Fibroblast of lung (primary cell): ENCODE measurements at regions not wholly inside any gene's neighbourhood (a gene's known extent, or its start where the extent isn't known, plus 50 kb on each side); places are given as distances from the start of the nearest gene placed in this dataset.

Source experiments
- DNase-seq, 2 donors: peaks; one replicate each; pipeline versions ENCODE4 v3.0.0 to v3.0.0-alpha.2; 2010; ENCODE audit warnings: low read depth in 2 of 2
- H2AFZ ChIP-seq: 2 replicates; pipeline ENCODE4 v1.5.1; 2012; ENCODE audit warnings: low read length, control low read depth, inconsistent platforms
- H3K27ac ChIP-seq: 2 replicates; pipeline ENCODE4 v1.5.1; 2011; ENCODE audit warnings: low read length, control low read depth; ENCODE audit not compliant: insufficient read depth
- H3K27me3 ChIP-seq: 2 replicates; pipeline ENCODE4 v1.5.1; 2011; ENCODE audit warnings: mild to moderate bottlenecking, low read length; ENCODE audit not compliant: control insufficient read depth, insufficient read depth
- H3K36me3 ChIP-seq: 2 replicates; pipeline ENCODE4 v1.5.1; 2011; ENCODE audit warnings: low read length; ENCODE audit not compliant: control insufficient read depth, insufficient read depth
- H3K4me1 ChIP-seq: 2 replicates; pipeline ENCODE4 v1.5.1; 2011; ENCODE audit warnings: low read length; ENCODE audit not compliant: control insufficient read depth, insufficient read depth; ENCODE audit errors: extremely low read depth
- H3K4me2 ChIP-seq: 2 replicates; pipeline ENCODE4 v1.5.1; 2011; ENCODE audit warnings: low read length, control low read depth; ENCODE audit not compliant: insufficient read depth; ENCODE audit errors: extremely low read depth
- H3K4me3 ChIP-seq, 4 experiments: fragments of 200-600 bp in 1 of 4; sonication (generic) in 1 of 4; replicated peaks in 1 of 4; 2 replicates each; pipeline ENCODE4 v1.5.1; 2011 to 2016; ENCODE audit warnings: low read length in 4 of 4, low read depth in 3 of 4, mild to moderate bottlenecking in 3 of 4, control low read depth in 2 of 4, inconsistent platforms in 1 of 4, mixed read lengths in 1 of 4; ENCODE audit not compliant: insufficient read depth in 1 of 4; ENCODE audit errors: control extremely low read depth in 1 of 4
- H3K79me2 ChIP-seq: 2 replicates; pipeline ENCODE4 v1.5.1; 2012; ENCODE audit warnings: mild to moderate bottlenecking, low read length, inconsistent platforms; ENCODE audit not compliant: control insufficient read depth, insufficient read depth
- H3K9ac ChIP-seq: 2 replicates; pipeline ENCODE4 v1.5.1; 2011; ENCODE audit warnings: mild to moderate bottlenecking, low read length, control low read depth; ENCODE audit not compliant: insufficient read depth
- H3K9me3 ChIP-seq: 2 replicates; pipeline ENCODE4 v1.5.1; 2012; ENCODE audit warnings: low read depth, low read length; ENCODE audit not compliant: control insufficient read depth, insufficient read depth
- H4K20me1 ChIP-seq: 2 replicates; pipeline ENCODE4 v1.5.1; 2011; ENCODE audit warnings: low read length; ENCODE audit not compliant: control insufficient read depth, insufficient read depth; ENCODE audit errors: extremely low read depth
- CTCF ChIP-seq, 2 donors: IDR thresholded peaks in 1 of 2; conservative IDR thresholded peaks in 1 of 2; 1 replicate in 1 of 2; 2 replicates in 1 of 2; pipeline ENCODE4 v1.5.1; 2011 to 2012; ENCODE audit warnings: low read length in 2 of 2, control low read depth in 1 of 2, inconsistent platforms in 1 of 2, low read depth in 1 of 2, mild to moderate bottlenecking in 1 of 2
- EZH2 ChIP-seq: IDR thresholded peaks from 2 replicates; pipeline ENCODE4 v1.5.1; 2012; ENCODE audit warnings: low read length, control low read depth, mild to moderate bottlenecking; ENCODE audit errors: missing control alignments

GRCh38 chr11:39809833-39810232 lies 1649.6 kb downstream of the LRRC4C start:
- Histone ChIP-seq H3K27me3 (no peaks in the 10 kb centered on the region), H3K36me3 (no peaks in the 10 kb centered on the region), H3K4me1 (no peaks in the 10 kb centered on the region), H4K20me1 (no peaks in the 10 kb centered on the region), H3K27ac (no peak overlapping the region), H3K4me2 (no peak overlapping the region), H3K79me2 (no peaks in the 10 kb centered on the region), H2AFZ (no peak overlapping the region), H3K4me3 (no peak overlapping the region), H3K9ac (no peak overlapping the region), H3K9me3 (no peaks in the 10 kb centered on the region)
- no peak for DNase-seq
- TF ChIP-seq EZH2 (no peak), CTCF (conservative IDR thresholded peaks at IDR 0.05 in 1 of 2, IDR thresholded peaks at IDR 0.05 in 1 of 2; ENCODE audit: low read depth in 1 of 2, low read length in 2 of 2) (no peak)

GRCh38 chr11:39807904-39808303 lies 1651.5 kb downstream of the LRRC4C start:
- Histone ChIP-seq H3K79me2 (no peaks in the 10 kb centered on the region), H3K27me3 (no peaks in the 10 kb centered on the region), H3K27ac (no peak overlapping the region), H4K20me1 (no peaks in the 10 kb centered on the region), H2AFZ (no peak overlapping the region), H3K4me1 (no peaks in the 10 kb centered on the region), H3K9ac (no peak overlapping the region), H3K4me2 (no peak overlapping the region), H3K36me3 (no peaks in the 10 kb centered on the region), H3K4me3 (no peak overlapping the region), H3K9me3 (no peaks in the 10 kb centered on the region)
- no peak for TF ChIP-seq CTCF (conservative IDR thresholded peaks at IDR 0.05 in 1 of 2, IDR thresholded peaks at IDR 0.05 in 1 of 2; ENCODE audit: low read depth in 1 of 2, low read length in 2 of 2)
- no peak for TF ChIP-seq EZH2
- DNase-seq = no peak

- H2AFZ ChIP-seq = no peak overlapping the region
- no peak for TF ChIP-seq CTCF (conservative IDR thresholded peaks at IDR 0.05 in 1 of 2, IDR thresholded peaks at IDR 0.05 in 1 of 2; ENCODE audit: low read depth in 1 of 2, low read length in 2 of 2)
- no peak overlapping the region for H3K4me3 ChIP-seq
- no peaks in the 10 kb centered on the region for H3K36me3 ChIP-seq
- H3K27ac ChIP-seq = no peak overlapping the region
- DNase-seq = no peak
- no peaks in the 10 kb centered on the region for H3K4me1 ChIP-seq
- no peaks in the 10 kb centered on the region for H4K20me1 ChIP-seq
- H3K4me2 ChIP-seq = no peak overlapping the region
- no peaks in the 10 kb centered on the region for H3K27me3 ChIP-seq
- H3K79me2 ChIP-seq = no peaks in the 10 kb centered on the region
- no peak overlapping the region for H3K9ac ChIP-seq
- H3K9me3 ChIP-seq = no peaks in the 10 kb centered on the region
Observed at GRCh38 chr11:39806652-39807051, 1652.8 kb downstream of the LRRC4C start.
